ENCODE measurements at regions not wholly inside any gene's neighbourhood (a gene's known extent, or its start where the extent isn't known, plus 50 kb on each side); places are given as distances from the start of the nearest gene placed in this dataset.

- Histone ChIP-seq H3K27me3 (ENCODE audit: insufficient read depth, low read length) (no peaks in the 10 kb centered on the region), H2AFZ (ENCODE audit: low read length) (no peak overlapping the region), H3K79me2 (ENCODE audit: insufficient read depth, low read length) (no peaks in the 10 kb centered on the region), H3K4me2 (ENCODE audit: low read length) (no peak overlapping the region), H4K20me1 (ENCODE audit: insufficient read depth, low read length) (no peaks in the 10 kb centered on the region), H3K9me3 (ENCODE audit: low read length) (no peaks in the 10 kb centered on the region), H3K4me1 (ENCODE audit: insufficient read depth, low read length, severe bottlenecking) (no peaks in the 10 kb centered on the region), H3K36me3 (ENCODE audit: insufficient read depth, low read length) (no peaks in the 10 kb centered on the region), H3K9ac (ENCODE audit: low read length) (no peak overlapping the region), H3K4me3 (ENCODE audit: low read depth, low read length, poor library complexity, severe bottlenecking) (no peak overlapping the region), H3K9me2 (ENCODE audit: low read depth, low read length) (no peaks in the 10 kb centered on the region), H3F3A (ENCODE audit: insufficient read depth, low read length) (no peaks in the 10 kb centered on the region), H3K27ac (ENCODE audit: low read depth, low read length, poor library complexity, severe bottlenecking) (no peak overlapping the region)
- no peak for TF ChIP-seq EZH2 (IDR thresholded peaks at IDR 0.05; ENCODE audit: borderline replicate concordance, low read length)
- TF ChIP-seq CTCF (IDR thresholded peaks at IDR 0.05; ENCODE audit: low read length), result no peak
Measured at GRCh38 chr6:37078814-37079213, 73.4 kb downstream of the FGD2 start.

- Histone ChIP-seq H3K27ac (ENCODE audit: low read depth, low read length, poor library complexity, severe bottlenecking) (no peak overlapping the region), H3K9ac (ENCODE audit: low read length) (no peak overlapping the region), H3K4me2 (ENCODE audit: low read length) (no peak overlapping the region), H3K9me2 (ENCODE audit: low read depth, low read length) (no peaks in the 10 kb centered on the region), H3K4me1 (ENCODE audit: insufficient read depth, low read length, severe bottlenecking) (no peaks in the 10 kb centered on the region), H2AFZ (ENCODE audit: low read length) (no peak overlapping the region), H3F3A (ENCODE audit: insufficient read depth, low read length) (no peaks in the 10 kb centered on the region), H3K79me2 (ENCODE audit: insufficient read depth, low read length) (no peaks in the 10 kb centered on the region), H4K20me1 (ENCODE audit: insufficient read depth, low read length) (no peaks in the 10 kb centered on the region), H3K4me3 (ENCODE audit: low read depth, low read length, poor library complexity, severe bottlenecking) (no peak overlapping the region), H3K27me3 (ENCODE audit: insufficient read depth, low read length) (no peaks in the 10 kb centered on the region), H3K9me3 (ENCODE audit: low read length) (no peaks in the 10 kb centered on the region), H3K36me3 (ENCODE audit: insufficient read depth, low read length) (no peaks in the 10 kb centered on the region)
- TF ChIP-seq EZH2 (IDR thresholded peaks at IDR 0.05; ENCODE audit: borderline replicate concordance, low read length) (no peak), CTCF (IDR thresholded peaks at IDR 0.05; ENCODE audit: low read length) (no peak)
Measured at GRCh38 chr6:37081042-37081607, 75.7 kb downstream of the FGD2 start.

GRCh38 chr6:37082390-37083130, 77.1 kb downstream of the FGD2 start:
- Histone ChIP-seq H4K20me1 (ENCODE audit: insufficient read depth, low read length) (no peaks in the 10 kb centered on the region), H3K9me2 (ENCODE audit: low read depth, low read length) (no peaks in the 10 kb centered on the region), H3K27me3 (ENCODE audit: insufficient read depth, low read length) (no peaks in the 10 kb centered on the region), H3K36me3 (ENCODE audit: insufficient read depth, low read length) (no peaks in the 10 kb centered on the region), H3K4me3 (ENCODE audit: low read depth, low read length, poor library complexity, severe bottlenecking) (no peak overlapping the region), H3F3A (ENCODE audit: insufficient read depth, low read length) (no peaks in the 10 kb centered on the region), H3K4me1 (ENCODE audit: insufficient read depth, low read length, severe bottlenecking) (no peaks in the 10 kb centered on the region), H3K79me2 (ENCODE audit: insufficient read depth, low read length) (no peaks in the 10 kb centered on the region), H3K27ac (ENCODE audit: low read depth, low read length, poor library complexity, severe bottlenecking) (no peak overlapping the region), H3K9ac (ENCODE audit: low read length) (no peak overlapping the region), H3K9me3 (ENCODE audit: low read length) (no peaks in the 10 kb centered on the region), H2AFZ (ENCODE audit: low read length) (no peak overlapping the region), H3K4me2 (ENCODE audit: low read length) (no peak overlapping the region)
- no peak for TF ChIP-seq EZH2 (IDR thresholded peaks at IDR 0.05; ENCODE audit: borderline replicate concordance, low read length)
- TF ChIP-seq CTCF (IDR thresholded peaks at IDR 0.05; ENCODE audit: low read length), result no peak
